Keratinocyte (primary cell): ENCODE measurements at regions not wholly inside any gene's neighbourhood (a gene's known extent, or its start where the extent isn't known, plus 50 kb on each side); places are given as distances from the start of the nearest gene placed in this dataset.

Experiments
- DNase-seq: peaks from one replicate; pipeline ENCODE4 v3.0.0-alpha.2; 2011; ENCODE audit warnings: low read depth, missing footprints, low spot score
- FAIRE-seq: peaks from 2 replicates; lab custom pipeline; 2011; peaks lifted over from hg19 to GRCh38; lab: Jason Lieb, UNC
- H2AFZ ChIP-seq: 2 replicates; pipeline ENCODE4 v1.6.0; 2012; ENCODE audit warnings: low read length, control low read depth, inconsistent platforms; ENCODE audit not compliant: control insufficient read depth
- H3K27ac ChIP-seq: 2 replicates; pipeline ENCODE4 v1.5.1; 2011; ENCODE audit warnings: low read length; ENCODE audit not compliant: control insufficient read depth, insufficient read depth
- H3K27me3 ChIP-seq: 3 replicates; pipeline ENCODE4 v1.6.0; 2011; ENCODE audit warnings: low read length; ENCODE audit not compliant: control insufficient read depth, insufficient read depth; ENCODE audit errors: extremely low read depth
- H3K36me3 ChIP-seq, 2 experiments: 2 replicates in 1 of 2; 3 replicates in 1 of 2; pipeline ENCODE4 v1.5.1; 2011; ENCODE audit warnings: low read length in 2 of 2, mild to moderate bottlenecking in 1 of 2; ENCODE audit not compliant: control insufficient read depth in 2 of 2, insufficient read depth in 2 of 2; ENCODE audit errors: extremely low read depth in 1 of 2
- H3K4me1 ChIP-seq: 3 replicates; pipeline ENCODE4 v1.5.1; 2011; ENCODE audit warnings: low read length; ENCODE audit not compliant: control insufficient read depth, insufficient read depth; ENCODE audit errors: extremely low read depth
- H3K4me2 ChIP-seq: 3 replicates; pipeline ENCODE4 v1.6.0; 2011; ENCODE audit warnings: low read depth, low read length; ENCODE audit not compliant: control insufficient read depth, insufficient read depth; ENCODE audit errors: extremely low read depth
- H3K4me3 ChIP-seq, 3 experiments: fragments of 200-600 bp in 1 of 3; sonication (generic) in 1 of 3; 2 replicates in 2 of 3; 3 replicates in 1 of 3; pipeline ENCODE4 v1.5.1; 2011 to 2016; ENCODE audit warnings: low read length in 3 of 3, mild to moderate bottlenecking in 3 of 3, control low read depth in 2 of 3, inconsistent platforms in 1 of 3, low read depth in 1 of 3, mixed read lengths in 1 of 3, mixed run types in 1 of 3, moderate library complexity in 1 of 3; ENCODE audit not compliant: control insufficient read depth in 2 of 3, insufficient read depth in 2 of 3; ENCODE audit errors: extremely low read depth in 1 of 3
- H3K79me2 ChIP-seq: 2 replicates; pipeline ENCODE4 v1.6.0; 2012; ENCODE audit warnings: low read length; ENCODE audit not compliant: control insufficient read depth, insufficient read depth
- H3K9ac ChIP-seq: 3 replicates; pipeline ENCODE4 v1.6.0; 2011; ENCODE audit warnings: low read length; ENCODE audit not compliant: control insufficient read depth, insufficient read depth; ENCODE audit errors: extremely low read depth
- H3K9me1 ChIP-seq: 3 replicates; pipeline ENCODE4 v1.6.0; 2011; ENCODE audit warnings: low read length; ENCODE audit not compliant: control insufficient read depth, insufficient read depth; ENCODE audit errors: extremely low read depth
- H3K9me3 ChIP-seq: 2 replicates; pipeline ENCODE4 v1.5.1; 2012; ENCODE audit warnings: low read depth, low read length; ENCODE audit not compliant: control insufficient read depth
- H4K20me1 ChIP-seq: 3 replicates; pipeline ENCODE4 v1.6.0; 2011; ENCODE audit warnings: low read length; ENCODE audit not compliant: control insufficient read depth, insufficient read depth; ENCODE audit errors: extremely low read depth
- EZH2 ChIP-seq: IDR thresholded peaks from one replicate; pipeline ENCODE4 v1.6.1; 2012; ENCODE audit warnings: inconsistent platforms, mild to moderate bottlenecking, low read length, moderate library complexity
- dilution Hi-C: fragments of 300-500 bp; cut with MboI; formaldehyde crosslinking; loops from one replicate; pipeline ENCODE4 v1.7.0; 2020; ENCODE audit warnings: low sequenced_read_pairs; ENCODE audit not compliant: extremely low pct_ligation_motif_present
- TF ChIP-seq, protein P1 (sequence below), 3 experiments: IDR thresholded peaks in 1 of 3; conservative IDR thresholded peaks in 1 of 3; optimal IDR thresholded peaks in 1 of 3; 2 replicates in 2 of 3; 3 replicates in 1 of 3; pipeline versions ENCODE3 to v1.5.1; 2011; ENCODE audit warnings: low read length in 3 of 3, mild to moderate bottlenecking in 3 of 3, moderate library complexity in 2 of 3, control low read depth in 1 of 3, inconsistent platforms in 1 of 3; ENCODE audit not compliant: insufficient read depth in 2 of 3; ENCODE audit errors: extremely low read depth in 1 of 3

GRCh38 chr14:98172243-98172778 lies 1099.7 kb downstream of the BCL11B start:
- no peak for FAIRE-seq

GRCh38 chr14:98173305-98173704 lies 1098.7 kb downstream of the BCL11B start:
- TF ChIP-seq EZH2: no peak
- TF ChIP-seq, protein P1, sequence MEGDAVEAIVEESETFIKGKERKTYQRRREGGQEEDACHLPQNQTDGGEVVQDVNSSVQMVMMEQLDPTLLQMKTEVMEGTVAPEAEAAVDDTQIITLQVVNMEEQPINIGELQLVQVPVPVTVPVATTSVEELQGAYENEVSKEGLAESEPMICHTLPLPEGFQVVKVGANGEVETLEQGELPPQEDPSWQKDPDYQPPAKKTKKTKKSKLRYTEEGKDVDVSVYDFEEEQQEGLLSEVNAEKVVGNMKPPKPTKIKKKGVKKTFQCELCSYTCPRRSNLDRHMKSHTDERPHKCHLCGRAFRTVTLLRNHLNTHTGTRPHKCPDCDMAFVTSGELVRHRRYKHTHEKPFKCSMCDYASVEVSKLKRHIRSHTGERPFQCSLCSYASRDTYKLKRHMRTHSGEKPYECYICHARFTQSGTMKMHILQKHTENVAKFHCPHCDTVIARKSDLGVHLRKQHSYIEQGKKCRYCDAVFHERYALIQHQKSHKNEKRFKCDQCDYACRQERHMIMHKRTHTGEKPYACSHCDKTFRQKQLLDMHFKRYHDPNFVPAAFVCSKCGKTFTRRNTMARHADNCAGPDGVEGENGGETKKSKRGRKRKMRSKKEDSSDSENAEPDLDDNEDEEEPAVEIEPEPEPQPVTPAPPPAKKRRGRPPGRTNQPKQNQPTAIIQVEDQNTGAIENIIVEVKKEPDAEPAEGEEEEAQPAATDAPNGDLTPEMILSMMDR (optimal IDR thresholded peaks at IDR 0.05 in 1 of 3, IDR thresholded peaks at IDR 0.05 in 1 of 3, conservative IDR thresholded peaks at IDR 0.05 in 1 of 3; ENCODE audit: extremely low read depth in 1 of 3, insufficient read depth in 2 of 3, low read length in 3 of 3): no peak
- Histone ChIP-seq H3K36me3 (no peaks in the 10 kb centered on the region), H3K27ac (no peak overlapping the region), H3K4me1 (no peaks in the 10 kb centered on the region), H3K27me3 (no peaks in the 10 kb centered on the region), H3K4me3 (no peak overlapping the region), H4K20me1 (no peaks in the 10 kb centered on the region), H3K4me2 (no peak overlapping the region), H2AFZ (no peak overlapping the region), H3K9me3 (no peaks in the 10 kb centered on the region), H3K9ac (no peak overlapping the region), H3K9me1 (no peaks in the 10 kb centered on the region), H3K79me2 (no peaks in the 10 kb centered on the region)
- dilution Hi-C loops: no loop called here
- DNase-seq (no peak), FAIRE-seq (no peak)

More at GRCh38 chr14:98172243-98172778, 1099.7 kb downstream of the BCL11B start:
- Histone ChIP-seq H3K4me3 (no peak overlapping the region), H4K20me1 (no peaks in the 10 kb centered on the region), H3K4me2 (no peak overlapping the region), H3K9me3 (no peaks in the 10 kb centered on the region), H3K4me1 (no peaks in the 10 kb centered on the region), H3K36me3 (no peaks in the 10 kb centered on the region), H3K79me2 (no peaks in the 10 kb centered on the region), H3K9me1 (no peaks in the 10 kb centered on the region), H3K27ac (no peak overlapping the region), H2AFZ (no peak overlapping the region), H3K9ac (no peak overlapping the region), H3K27me3 (no peaks in the 10 kb centered on the region)
- no peak for TF ChIP-seq EZH2
- TF ChIP-seq, protein P1 (optimal IDR thresholded peaks at IDR 0.05 in 1 of 3, IDR thresholded peaks at IDR 0.05 in 1 of 3, conservative IDR thresholded peaks at IDR 0.05 in 1 of 3; ENCODE audit: extremely low read depth in 1 of 3, insufficient read depth in 2 of 3, low read length in 3 of 3): no peak
- no peak for DNase-seq
- dilution Hi-C loops: no loop called here
